GM12864 (cell line): ENCODE measurements at regions not wholly inside any gene's neighbourhood (a gene's known extent, or its start where the extent isn't known, plus 50 kb on each side); places are given as distances from the start of the nearest gene placed in this dataset.

Experiments
- DNase-seq: peaks from one replicate; pipeline ENCODE4 v3.0.0-alpha.2; 2011; ENCODE audit warnings: low read depth
- H3K4me3 ChIP-seq: 2 replicates; pipeline ENCODE4 v1.5.1; 2011; ENCODE audit warnings: mild to moderate bottlenecking, low read depth, low read length, control low read depth
- TF ChIP-seq, protein P1 (sequence below): IDR thresholded peaks from 2 replicates; pipeline ENCODE4 v1.5.1; 2011; ENCODE audit warnings: low read depth, mild to moderate bottlenecking, moderate library complexity, low read length, control low read depth, inconsistent platforms; ENCODE audit errors: missing control alignments

DNA sequence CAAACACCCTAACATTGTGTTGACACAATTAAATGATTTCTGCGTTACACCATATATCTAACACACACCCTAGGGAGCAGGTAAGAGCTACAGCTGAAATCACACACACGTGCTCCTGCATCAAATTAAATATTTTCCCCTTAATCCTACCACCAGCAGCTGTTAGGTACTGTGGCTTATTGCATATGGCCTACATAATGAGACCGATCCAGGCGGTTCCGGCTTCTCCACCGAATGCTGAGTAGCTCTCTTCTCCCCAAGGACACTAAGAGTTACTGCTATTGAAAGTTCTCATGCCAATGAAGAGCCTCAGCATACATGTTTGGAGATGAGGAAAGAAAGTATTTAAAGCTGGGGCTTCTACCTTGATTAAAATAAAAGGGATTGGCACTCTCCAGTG is 472.2 kb upstream of the STXBP6 start:
- H3K4me3 ChIP-seq: no peak overlapping the region
- DNase-seq: no peak

DNA sequence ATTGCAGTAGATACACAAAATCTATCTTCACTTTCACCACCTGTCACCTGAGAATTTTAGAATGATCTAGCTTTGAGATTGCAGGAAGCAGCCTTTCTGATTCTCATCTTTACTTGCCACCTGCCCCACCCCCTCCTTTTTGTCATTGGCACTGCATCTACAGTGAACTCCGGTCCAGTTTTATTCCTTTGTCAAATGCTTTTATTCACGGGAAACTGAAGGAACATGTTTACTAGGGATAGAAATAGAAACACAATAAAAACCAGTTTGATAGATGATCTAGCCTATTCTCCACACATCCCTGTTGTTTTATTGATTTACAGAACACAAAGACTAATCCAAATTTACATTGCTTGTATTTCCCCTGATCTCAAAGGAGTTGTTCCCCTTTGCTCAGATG is 471.7 kb upstream of the STXBP6 start:
- DNase-seq: no peak
- TF ChIP-seq, protein P1, sequence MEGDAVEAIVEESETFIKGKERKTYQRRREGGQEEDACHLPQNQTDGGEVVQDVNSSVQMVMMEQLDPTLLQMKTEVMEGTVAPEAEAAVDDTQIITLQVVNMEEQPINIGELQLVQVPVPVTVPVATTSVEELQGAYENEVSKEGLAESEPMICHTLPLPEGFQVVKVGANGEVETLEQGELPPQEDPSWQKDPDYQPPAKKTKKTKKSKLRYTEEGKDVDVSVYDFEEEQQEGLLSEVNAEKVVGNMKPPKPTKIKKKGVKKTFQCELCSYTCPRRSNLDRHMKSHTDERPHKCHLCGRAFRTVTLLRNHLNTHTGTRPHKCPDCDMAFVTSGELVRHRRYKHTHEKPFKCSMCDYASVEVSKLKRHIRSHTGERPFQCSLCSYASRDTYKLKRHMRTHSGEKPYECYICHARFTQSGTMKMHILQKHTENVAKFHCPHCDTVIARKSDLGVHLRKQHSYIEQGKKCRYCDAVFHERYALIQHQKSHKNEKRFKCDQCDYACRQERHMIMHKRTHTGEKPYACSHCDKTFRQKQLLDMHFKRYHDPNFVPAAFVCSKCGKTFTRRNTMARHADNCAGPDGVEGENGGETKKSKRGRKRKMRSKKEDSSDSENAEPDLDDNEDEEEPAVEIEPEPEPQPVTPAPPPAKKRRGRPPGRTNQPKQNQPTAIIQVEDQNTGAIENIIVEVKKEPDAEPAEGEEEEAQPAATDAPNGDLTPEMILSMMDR: no peak
- no peak overlapping the region for H3K4me3 ChIP-seq

More for the DNA sequence above, 472.2 kb upstream of the STXBP6 start:
- TF ChIP-seq, protein P1: no peak

DNA sequence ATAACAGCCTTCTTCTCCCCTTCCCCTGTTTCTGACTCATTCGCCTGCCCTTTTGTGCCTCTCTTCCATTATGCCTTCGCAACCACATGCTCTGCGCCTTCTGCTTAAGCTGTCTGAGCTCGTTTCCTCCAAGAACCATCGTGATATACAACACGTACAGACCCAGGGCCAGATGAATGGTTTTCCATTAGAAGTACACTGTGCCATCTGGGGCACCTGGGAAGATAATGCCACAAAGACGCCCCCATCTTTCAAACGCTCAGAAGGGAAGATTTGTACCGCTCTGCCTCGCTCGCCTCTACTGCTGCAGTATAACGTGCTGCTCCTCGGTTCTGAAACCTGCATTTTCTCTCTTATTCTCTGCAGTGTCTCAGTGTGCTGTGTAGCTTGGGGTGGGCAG is 470.9 kb upstream of the STXBP6 start:
- no peak overlapping the region for H3K4me3 ChIP-seq
- TF ChIP-seq, protein P1: no peak
- no peak for DNase-seq

DNA sequence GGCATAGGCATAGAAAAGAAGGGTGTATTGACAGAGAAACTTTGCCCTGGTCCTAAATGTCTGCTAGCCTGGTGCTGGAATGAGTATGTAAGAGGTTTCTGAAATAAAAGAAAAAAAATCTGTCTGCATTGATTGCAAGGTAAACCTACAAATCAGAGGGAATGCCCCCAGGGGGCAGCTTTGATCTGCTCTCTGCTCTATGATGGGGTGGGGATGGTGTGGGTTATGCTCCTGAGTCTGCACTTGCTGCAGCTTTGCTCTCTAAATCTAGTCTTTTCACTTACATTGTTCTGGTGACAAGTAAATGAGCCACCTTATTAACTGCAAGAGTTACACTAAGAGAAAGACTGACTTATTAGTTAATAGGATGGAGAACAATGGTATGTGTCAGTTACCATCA is 468.4 kb upstream of the STXBP6 start:
- no peak overlapping the region for H3K4me3 ChIP-seq
- no peak for DNase-seq
- TF ChIP-seq, protein P1: no peak

DNA sequence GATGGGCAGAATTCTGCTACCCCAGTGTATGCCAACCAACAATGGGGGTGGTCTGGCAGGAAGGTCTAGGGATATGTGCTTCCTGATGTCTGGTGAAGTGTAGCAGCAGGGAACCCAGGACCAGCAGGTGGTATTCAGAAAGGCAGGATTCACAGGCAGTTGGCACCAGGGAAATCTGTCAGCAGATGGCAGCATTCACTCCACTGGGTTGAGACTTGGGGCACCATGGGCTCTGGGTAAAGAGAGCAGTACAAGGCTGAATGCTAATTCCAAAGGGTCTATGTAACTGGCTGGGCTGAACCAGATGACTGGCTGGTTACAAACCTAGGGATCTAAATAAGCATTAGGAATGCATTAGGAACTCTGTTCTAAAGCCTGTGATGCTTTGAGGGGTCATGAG is 466.9 kb upstream of the STXBP6 start:
- TF ChIP-seq, protein P1: no peak
- H3K4me3 ChIP-seq: no peak overlapping the region
- no peak for DNase-seq

DNA sequence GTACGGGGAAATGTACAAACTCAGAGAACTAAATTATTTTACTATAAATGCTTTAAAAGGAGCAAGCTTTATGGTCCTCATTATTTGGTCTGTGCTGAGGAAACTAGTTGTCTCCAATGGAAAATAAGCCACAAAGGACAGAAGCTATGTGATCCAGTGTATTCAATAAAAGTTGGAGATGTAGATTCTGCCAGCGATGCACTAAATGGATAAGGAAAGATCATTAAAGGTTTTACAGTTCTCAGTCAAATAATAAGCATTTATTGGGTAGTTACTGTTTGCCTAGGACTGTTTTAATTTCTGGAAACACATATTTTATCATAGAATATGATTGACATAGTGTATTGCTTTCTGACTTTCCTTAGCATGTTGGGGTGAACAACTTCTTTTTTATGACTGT is 458.9 kb upstream of the STXBP6 start:
- no peak overlapping the region for H3K4me3 ChIP-seq
- TF ChIP-seq, protein P1: no peak
- DNase-seq: no peak

DNA sequence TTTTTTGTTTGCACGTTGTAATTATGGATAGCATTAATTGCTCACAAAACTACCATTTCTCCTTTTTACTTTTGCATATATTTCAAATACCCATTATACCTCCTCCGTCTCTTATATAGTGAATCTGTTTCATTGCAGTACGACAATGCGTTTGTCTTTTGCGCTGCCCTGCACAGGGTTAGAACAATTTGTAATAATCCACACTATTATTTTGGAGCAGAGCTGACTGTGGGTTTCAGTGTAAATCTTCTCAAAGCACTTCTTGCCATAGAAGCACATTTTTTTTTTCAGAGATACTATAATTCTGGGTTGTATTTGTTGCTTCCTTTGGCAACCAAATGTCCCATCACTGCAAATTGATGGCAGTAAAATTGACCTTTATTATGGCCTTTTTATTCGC is 451.8 kb upstream of the STXBP6 start:
- H3K4me3 ChIP-seq: no peak overlapping the region
- TF ChIP-seq, protein P1: no peak
- DNase-seq: no peak
